ENCODE measurements at regions not wholly inside any gene's neighbourhood (a gene's known extent, or its start where the extent isn't known, plus 50 kb on each side); places are given as distances from the start of the nearest gene placed in this dataset.

- Histone ChIP-seq H4K8ac (ENCODE audit: low read depth, low read length) (no peak overlapping the region), H3K4me1 (ENCODE audit: control insufficient read depth in 2 of 2, insufficient read depth in 1 of 2, low read depth in 1 of 2, low read length in 2 of 2) (no peaks in the 10 kb centered on the region), H3K36me3 (replicated peaks in 1 of 2; ENCODE audit: control insufficient read depth in 2 of 2, insufficient read depth in 2 of 2, low read length in 2 of 2) (no peaks in the 10 kb centered on the region), H2AK5ac (ENCODE audit: low read depth, low read length) (no peak overlapping the region), H3K14ac (ENCODE audit: low read length) (no peak overlapping the region), H3K4ac (ENCODE audit: low read length) (no peak overlapping the region), H2AFZ (ENCODE audit: low read length) (no peak overlapping the region), H2BK5ac (ENCODE audit: low read length) (no peak overlapping the region), H3K27ac (replicated peaks; ENCODE audit: low read length) (no peak overlapping the region), H2BK15ac (ENCODE audit: low read length) (no peak overlapping the region), H3K9me3 (replicated peaks in 1 of 2; ENCODE audit: control insufficient read depth in 2 of 2, insufficient read depth in 1 of 2, low read depth in 1 of 2, low read length in 2 of 2) (no peaks in the 10 kb centered on the region), H3K4me2 (ENCODE audit: insufficient read depth, low read length, poor library complexity, severe bottlenecking) (no peak overlapping the region), H3K23ac (ENCODE audit: low read depth, low read length, poor library complexity) (no peak overlapping the region), H3K9ac (ENCODE audit: low read depth, low read length, poor library complexity) (no peak overlapping the region), H3K27me3 (ENCODE audit: control insufficient read depth in 3 of 3, insufficient read depth in 3 of 3, low read depth in 1 of 3, low read length in 3 of 3) (peaks cover 0 to 6% (median 0%) of the 10 kb centered on the region in 3 experiments), H4K91ac (ENCODE audit: low read depth, low read length, poor library complexity) (no peak overlapping the region), H2BK120ac (ENCODE audit: low read depth, low read length) (no peak overlapping the region), H3K79me1 (ENCODE audit: low read depth, low read length) (no peaks in the 10 kb centered on the region), H3K4me3 (ENCODE audit: low read length in 2 of 2) (no peak overlapping the region), H2BK12ac (ENCODE audit: low read length) (no peak overlapping the region), H3K18ac (ENCODE audit: low read length) (no peak overlapping the region)
- no peak for DNase-seq (ENCODE audit: low spot score)
- no CpG with 5 or more reads among the region's 2 CpGs for WGBS, 2 donors (ENCODE audit: extremely low coverage in 2 of 2, insufficient read length in 2 of 2, insufficient replicate concordance in 1 of 2)
These were observed 246.8 kb downstream of the QDPR start for GRCh38 chr4:17265139-17265538.

- no peaks in the 10 kb centered on the region for H3K79me1 ChIP-seq (ENCODE audit: low read depth, low read length)
- H2BK120ac ChIP-seq (ENCODE audit: low read depth, low read length), result no peak overlapping the region
- no peaks in the 10 kb centered on the region for H3K9me3 ChIP-seq (replicated peaks in 1 of 2; ENCODE audit: control insufficient read depth in 2 of 2, insufficient read depth in 1 of 2, low read depth in 1 of 2, low read length in 2 of 2)
- no peak for DNase-seq (ENCODE audit: low spot score)
- no peak overlapping the region for H2AK5ac ChIP-seq (ENCODE audit: low read depth, low read length)
- no peak overlapping the region for H3K18ac ChIP-seq (ENCODE audit: low read length)
- no peak overlapping the region for H3K27ac ChIP-seq (replicated peaks; ENCODE audit: low read length)
- no peak overlapping the region for H3K9ac ChIP-seq (ENCODE audit: low read depth, low read length, poor library complexity)
- no peak overlapping the region for H3K23ac ChIP-seq (ENCODE audit: low read depth, low read length, poor library complexity)
- WGBS, 2 donors (ENCODE audit: extremely low coverage in 2 of 2, insufficient read length in 2 of 2, insufficient replicate concordance in 1 of 2), result no CpG with 5 or more reads among the region's 4 CpGs
- no peak overlapping the region for H4K91ac ChIP-seq (ENCODE audit: low read depth, low read length, poor library complexity)
- H3K4me2 ChIP-seq (ENCODE audit: insufficient read depth, low read length, poor library complexity, severe bottlenecking), result no peak overlapping the region
- no peak overlapping the region for H2BK5ac ChIP-seq (ENCODE audit: low read length)
- no peak overlapping the region for H2BK12ac ChIP-seq (ENCODE audit: low read length)
- no peak overlapping the region for H3K14ac ChIP-seq (ENCODE audit: low read length)
- H3K36me3 ChIP-seq (replicated peaks in 1 of 2; ENCODE audit: control insufficient read depth in 2 of 2, insufficient read depth in 2 of 2, low read length in 2 of 2), result no peaks in the 10 kb centered on the region
- no peaks in the 10 kb centered on the region for H3K27me3 ChIP-seq (ENCODE audit: control insufficient read depth in 3 of 3, insufficient read depth in 3 of 3, low read depth in 1 of 3, low read length in 3 of 3)
- no peak overlapping the region for H2AFZ ChIP-seq (ENCODE audit: low read length)
- no peak overlapping the region for H4K8ac ChIP-seq (ENCODE audit: low read depth, low read length)
- H2BK15ac ChIP-seq (ENCODE audit: low read length), result no peak overlapping the region
- H3K4me3 ChIP-seq (ENCODE audit: low read length in 2 of 2), result no peak overlapping the region
- no peaks in the 10 kb centered on the region for H3K4me1 ChIP-seq (ENCODE audit: control insufficient read depth in 2 of 2, insufficient read depth in 1 of 2, low read depth in 1 of 2, low read length in 2 of 2)
- H3K4ac ChIP-seq (ENCODE audit: low read length), result no peak overlapping the region
These were observed 251.6 kb downstream of the QDPR start for GRCh38 chr4:17260166-17260907.

GRCh38 chr4:17258106-17258505 lies 253.8 kb downstream of the QDPR start:
- no peak overlapping the region for H2BK120ac ChIP-seq (ENCODE audit: low read depth, low read length)
- no CpG with 5 or more reads among the region's 2 CpGs for WGBS, 2 donors (ENCODE audit: extremely low coverage in 2 of 2, insufficient read length in 2 of 2, insufficient replicate concordance in 1 of 2)
- no peak overlapping the region for H2AK5ac ChIP-seq (ENCODE audit: low read depth, low read length)

GRCh38 chr4:17252131-17252530 lies 259.8 kb downstream of the QDPR start:
- H4K8ac ChIP-seq (ENCODE audit: low read depth, low read length), result no peak overlapping the region

More at GRCh38 chr4:17258106-17258505, 253.8 kb downstream of the QDPR start:
- no peak overlapping the region for H3K18ac ChIP-seq (ENCODE audit: low read length)
- H3K9ac ChIP-seq (ENCODE audit: low read depth, low read length, poor library complexity), result no peak overlapping the region
- no peaks in the 10 kb centered on the region for H3K4me1 ChIP-seq (ENCODE audit: control insufficient read depth in 2 of 2, insufficient read depth in 1 of 2, low read depth in 1 of 2, low read length in 2 of 2)
- H3K79me1 ChIP-seq (ENCODE audit: low read depth, low read length), result no peaks in the 10 kb centered on the region
- no peak overlapping the region for H3K4me2 ChIP-seq (ENCODE audit: insufficient read depth, low read length, poor library complexity, severe bottlenecking)
- no peak overlapping the region for H3K4me3 ChIP-seq (ENCODE audit: low read length in 2 of 2)
- H3K27ac ChIP-seq (replicated peaks; ENCODE audit: low read length), result no peak overlapping the region
- H4K91ac ChIP-seq (ENCODE audit: low read depth, low read length, poor library complexity), result no peak overlapping the region
- H2BK5ac ChIP-seq (ENCODE audit: low read length), result no peak overlapping the region
- H3K36me3 ChIP-seq (replicated peaks in 1 of 2; ENCODE audit: control insufficient read depth in 2 of 2, insufficient read depth in 2 of 2, low read length in 2 of 2), result no peaks in the 10 kb centered on the region
- no peaks in the 10 kb centered on the region for H3K9me3 ChIP-seq (replicated peaks in 1 of 2; ENCODE audit: control insufficient read depth in 2 of 2, insufficient read depth in 1 of 2, low read depth in 1 of 2, low read length in 2 of 2)
- H3K4ac ChIP-seq (ENCODE audit: low read length), result no peak overlapping the region
- no peaks in the 10 kb centered on the region for H3K27me3 ChIP-seq (ENCODE audit: control insufficient read depth in 3 of 3, insufficient read depth in 3 of 3, low read depth in 1 of 3, low read length in 3 of 3)
- no peak overlapping the region for H2AFZ ChIP-seq (ENCODE audit: low read length)
- DNase-seq (ENCODE audit: low spot score), result no peak
- no peak overlapping the region for H2BK12ac ChIP-seq (ENCODE audit: low read length)
- H3K14ac ChIP-seq (ENCODE audit: low read length), result no peak overlapping the region
- no peak overlapping the region for H3K23ac ChIP-seq (ENCODE audit: low read depth, low read length, poor library complexity)
- H4K8ac ChIP-seq (ENCODE audit: low read depth, low read length), result no peak overlapping the region
- no peak overlapping the region for H2BK15ac ChIP-seq (ENCODE audit: low read length)

More at GRCh38 chr4:17252131-17252530, 259.8 kb downstream of the QDPR start:
- H3K9ac ChIP-seq (ENCODE audit: low read depth, low read length, poor library complexity), result no peak overlapping the region
- H2BK12ac ChIP-seq (ENCODE audit: low read length), result no peak overlapping the region
- H3K4me2 ChIP-seq (ENCODE audit: insufficient read depth, low read length, poor library complexity, severe bottlenecking), result no peak overlapping the region
- H3K18ac ChIP-seq (ENCODE audit: low read length), result no peak overlapping the region
- H3K4ac ChIP-seq (ENCODE audit: low read length), result no peak overlapping the region
- no peak overlapping the region for H3K27ac ChIP-seq (replicated peaks; ENCODE audit: low read length)
- H2AFZ ChIP-seq (ENCODE audit: low read length), result no peak overlapping the region
- H3K4me3 ChIP-seq (ENCODE audit: low read length in 2 of 2), result no peak overlapping the region
- no CpG with 5 or more reads among the region's 2 CpGs for WGBS, 2 donors (ENCODE audit: extremely low coverage in 2 of 2, insufficient read length in 2 of 2, insufficient replicate concordance in 1 of 2)
- no peaks in the 10 kb centered on the region for H3K36me3 ChIP-seq (replicated peaks in 1 of 2; ENCODE audit: control insufficient read depth in 2 of 2, insufficient read depth in 2 of 2, low read length in 2 of 2)
- H2BK5ac ChIP-seq (ENCODE audit: low read length), result no peak overlapping the region
- no peak overlapping the region for H3K14ac ChIP-seq (ENCODE audit: low read length)
- DNase-seq (ENCODE audit: low spot score), result no peak
- H3K27me3 ChIP-seq (ENCODE audit: control insufficient read depth in 3 of 3, insufficient read depth in 3 of 3, low read depth in 1 of 3, low read length in 3 of 3), result no peaks in the 10 kb centered on the region
- H2BK15ac ChIP-seq (ENCODE audit: low read length), result no peak overlapping the region
- H3K4me1 ChIP-seq (ENCODE audit: control insufficient read depth in 2 of 2, insufficient read depth in 1 of 2, low read depth in 1 of 2, low read length in 2 of 2), result no peaks in the 10 kb centered on the region
- no peaks in the 10 kb centered on the region for H3K79me1 ChIP-seq (ENCODE audit: low read depth, low read length)
- no peak overlapping the region for H2BK120ac ChIP-seq (ENCODE audit: low read depth, low read length)
- no peak overlapping the region for H3K23ac ChIP-seq (ENCODE audit: low read depth, low read length, poor library complexity)
- H4K91ac ChIP-seq (ENCODE audit: low read depth, low read length, poor library complexity), result no peak overlapping the region
- no peaks in the 10 kb centered on the region for H3K9me3 ChIP-seq (replicated peaks in 1 of 2; ENCODE audit: control insufficient read depth in 2 of 2, insufficient read depth in 1 of 2, low read depth in 1 of 2, low read length in 2 of 2)
- H2AK5ac ChIP-seq (ENCODE audit: low read depth, low read length), result no peak overlapping the region

Data from neuronal stem cell (in vitro differentiated cells).